H4 (cell line): ENCODE measurements at regions not wholly inside any gene's neighbourhood (a gene's known extent, or its start where the extent isn't known, plus 50 kb on each side); places are given as distances from the start of the nearest gene placed in this dataset.

Experiments
- DNase-seq: peaks from one replicate; pipeline ENCODE4 v3.0.0-alpha.2; 2015; ENCODE audit warnings: low spot score

DNA sequence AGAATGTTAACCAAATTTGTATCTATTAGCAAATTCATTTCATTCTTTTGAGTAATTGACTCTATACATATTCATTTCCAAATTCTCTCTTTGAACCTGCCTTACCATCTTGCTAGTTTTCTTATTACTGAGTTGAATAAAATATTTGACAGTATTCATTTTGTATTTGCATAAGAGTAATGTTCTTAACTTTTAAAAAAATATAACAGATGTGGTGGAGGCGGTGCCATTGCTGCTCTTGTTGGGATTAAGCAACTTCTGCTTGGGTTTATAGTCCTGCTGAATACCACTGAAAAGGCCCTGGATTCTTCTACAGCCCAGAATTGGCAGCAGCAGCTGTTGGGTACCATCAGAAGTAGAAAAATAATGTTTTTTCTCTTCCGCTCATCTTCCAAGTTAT lies 148.9 kb upstream of the PEX5L start:
- no peak for DNase-seq

DNA sequence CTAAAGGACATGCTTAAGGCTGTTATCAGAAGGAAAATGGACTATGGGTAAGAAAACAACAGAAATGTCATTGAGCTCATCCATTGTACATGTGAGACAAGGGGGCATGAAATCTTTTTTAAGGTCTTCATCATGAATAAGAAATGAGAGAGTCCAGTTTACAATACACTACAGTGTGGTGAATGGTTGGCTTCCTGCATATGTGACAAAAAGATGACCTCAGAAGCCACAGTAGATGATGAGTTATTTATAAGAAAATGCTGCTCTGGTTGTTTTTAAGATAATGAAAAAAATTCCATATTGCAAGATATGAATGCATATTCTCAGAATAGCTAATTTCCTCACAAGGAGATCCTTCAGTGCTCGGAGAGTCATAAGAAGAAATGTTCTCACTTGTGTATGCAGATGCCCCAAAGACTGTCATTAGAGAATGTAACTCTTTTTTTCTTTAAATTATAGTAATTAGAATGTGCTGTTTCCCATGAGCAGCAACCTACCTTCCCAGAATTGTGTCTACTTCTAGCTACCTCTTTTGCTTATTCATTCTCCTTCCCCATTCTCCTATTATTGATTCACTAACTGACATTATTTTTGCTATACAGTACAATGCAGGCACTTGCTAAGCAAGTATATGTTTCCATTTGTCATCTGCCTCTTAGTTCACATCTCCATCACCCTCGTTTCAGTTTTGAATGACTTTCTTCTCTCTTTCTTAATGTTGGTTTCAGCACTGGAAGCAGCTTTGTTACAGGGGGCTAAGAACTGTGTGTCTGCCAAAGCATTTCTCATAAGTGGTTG lies 152.0 kb upstream of the PEX5L start:
- DNase-seq, result no peak

GRCh38 chr3:180189310-180189648 lies 152.5 kb upstream of the PEX5L start:
- no peak for DNase-seq

DNA sequence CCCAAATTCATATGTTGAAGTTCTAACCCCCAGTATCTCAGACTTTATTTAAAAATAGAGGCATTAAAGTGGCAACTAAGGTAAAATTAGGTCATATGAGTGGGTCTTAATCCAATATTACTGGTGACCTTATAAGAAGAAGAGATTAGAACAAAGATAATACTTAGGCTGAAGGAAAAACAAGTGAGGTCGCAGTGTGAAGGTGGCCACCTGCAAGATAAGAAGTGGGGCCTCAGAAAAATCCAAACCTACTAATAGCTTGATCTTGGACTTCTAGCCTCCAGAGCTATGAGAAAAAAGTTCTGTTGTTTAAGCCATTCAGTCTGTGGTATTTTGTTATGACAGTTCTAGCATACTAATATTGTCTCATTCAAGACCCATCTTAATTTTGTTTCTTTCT lies 159.9 kb upstream of the PEX5L start:
- DNase-seq, result no peak

GRCh38 chr3:180199417-180199995 lies 162.8 kb upstream of the PEX5L start:
- DNase-seq, result no peak

DNA sequence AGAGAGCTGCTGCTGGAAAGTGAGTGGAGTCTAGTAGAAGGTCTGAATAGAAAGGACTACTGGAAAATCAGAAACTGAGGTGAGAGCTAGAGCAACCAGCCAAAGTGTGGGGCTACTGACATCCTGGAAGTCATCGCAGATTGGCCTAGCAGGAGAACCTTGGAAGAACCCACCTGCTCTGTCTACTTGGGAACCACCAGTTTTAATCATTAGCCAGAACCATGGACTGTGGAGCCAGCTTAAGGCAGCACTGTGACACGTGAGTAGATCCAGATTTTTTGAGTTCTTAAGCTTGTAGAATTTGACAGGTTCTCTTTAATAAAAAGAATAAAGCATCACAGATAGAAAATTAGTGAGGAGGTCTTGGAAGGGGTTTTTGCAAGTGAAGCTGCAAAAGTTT lies 179.1 kb upstream of the PEX5L start:
- DNase-seq, result no peak

GRCh38 chr3:180223268-180223667 lies 186.5 kb upstream of the PEX5L start:
- no peak for DNase-seq

DNA sequence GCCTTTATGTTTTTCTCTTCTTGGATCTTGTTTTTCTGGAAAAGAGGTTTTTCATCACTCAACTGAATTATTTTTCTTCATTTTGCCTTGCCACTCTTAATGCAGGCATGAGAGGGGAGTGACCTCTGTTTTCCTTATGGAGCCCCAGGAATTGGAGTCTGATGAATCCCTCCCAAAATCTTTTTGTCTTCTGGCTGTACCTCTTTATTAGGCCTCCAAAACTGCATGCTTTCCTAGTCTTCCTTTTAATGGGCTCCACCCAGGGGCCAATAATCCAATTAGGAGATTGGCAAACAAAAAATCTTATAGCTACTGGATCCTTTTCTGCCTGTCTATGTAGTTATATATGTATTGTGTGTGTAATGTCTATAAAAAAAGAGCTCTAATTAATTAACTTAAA lies 192.4 kb upstream of the PEX5L start:
- no peak for DNase-seq

DNA sequence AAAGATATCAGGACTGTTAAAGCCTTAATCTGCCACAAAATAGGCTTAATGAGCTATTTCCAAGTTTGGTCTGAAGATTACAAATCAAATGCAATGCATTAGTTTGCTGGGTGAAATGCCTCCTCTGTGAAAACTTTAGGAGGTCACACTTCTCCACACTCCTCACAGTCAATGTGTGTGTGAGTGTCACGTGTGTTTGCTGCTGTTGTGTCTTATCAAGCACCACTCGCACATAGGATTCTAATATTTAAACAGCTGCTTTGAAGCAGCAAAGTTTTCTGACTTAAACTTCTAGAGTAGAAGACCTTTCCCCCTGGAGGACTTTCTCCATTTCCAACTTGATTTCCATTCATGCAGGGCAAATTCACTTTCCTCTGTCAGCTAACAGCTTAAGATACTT lies 203.2 kb upstream of the PEX5L start:
- DNase-seq, result no peak

DNA sequence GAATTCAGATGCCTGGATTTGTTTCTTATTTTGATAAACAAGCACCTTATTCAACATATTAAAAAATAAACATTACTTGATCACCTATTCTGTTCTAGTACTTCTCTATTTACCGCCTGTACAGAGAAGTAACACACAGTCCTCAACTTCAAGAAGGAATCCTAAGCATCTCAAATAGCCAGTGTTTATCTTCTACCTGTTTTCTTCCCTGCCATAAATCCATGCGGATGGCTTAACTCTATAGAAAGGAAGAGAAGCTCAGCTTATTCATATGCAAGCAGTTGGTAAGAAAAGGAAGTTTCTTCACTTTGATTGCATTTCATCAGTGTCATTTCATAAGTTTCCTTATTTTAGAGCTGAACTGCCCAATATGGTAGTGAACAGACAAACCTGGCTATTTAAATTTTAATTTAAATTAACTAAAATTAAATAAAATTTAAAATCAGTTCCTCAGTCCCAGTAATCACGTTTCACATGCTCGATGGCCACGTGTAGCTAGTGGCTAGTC lies 210.0 kb upstream of the PEX5L start:
- DNase-seq, result no peak

- DNase-seq, result peak; percentile 57
Observed at GRCh38 chr3:180250172-180250571, 213.4 kb upstream of the PEX5L start.

DNA sequence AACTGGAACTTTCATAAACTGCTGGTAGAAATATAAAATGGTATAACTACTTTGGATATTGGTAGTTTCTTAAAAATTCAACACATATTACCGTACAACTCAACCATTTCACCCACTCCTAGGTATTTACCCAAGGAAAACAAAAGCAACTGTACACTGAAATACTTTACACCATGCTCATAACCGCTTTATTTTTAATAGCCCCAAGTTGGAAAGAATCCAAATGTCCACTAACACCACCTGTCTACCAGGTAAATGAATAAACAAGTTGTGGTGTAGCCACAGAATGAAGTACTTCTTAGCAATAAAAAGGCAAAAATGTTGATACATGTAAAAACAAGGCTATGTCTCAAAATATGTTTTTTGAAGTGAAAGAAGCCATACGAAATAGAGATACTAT lies 215.9 kb upstream of the PEX5L start:
- DNase-seq, result no peak

DNA sequence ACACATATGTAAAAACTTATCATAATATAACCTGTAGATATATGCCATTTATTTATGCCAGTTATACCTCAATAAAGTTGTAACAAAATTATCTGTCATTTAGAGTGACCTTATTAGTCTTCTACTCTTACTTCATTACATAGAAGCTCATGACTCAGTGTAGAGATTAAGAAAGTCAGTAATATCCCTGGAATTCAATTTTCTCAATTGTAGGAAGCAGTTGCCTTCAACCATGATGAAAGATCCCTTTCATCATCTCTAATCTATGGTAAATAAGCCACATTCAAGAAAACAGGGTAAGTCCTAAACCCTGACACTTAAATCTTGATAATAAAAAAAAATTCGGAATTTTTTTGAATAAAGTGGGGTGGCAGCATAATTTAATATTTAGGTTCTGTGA lies 216.5 kb upstream of the PEX5L start:
- no peak for DNase-seq

- DNase-seq, result no peak
Observed at GRCh38 chr3:180264479-180264878, 227.7 kb upstream of the PEX5L start.

GRCh38 chr3:180265551-180265950 lies 228.8 kb upstream of the PEX5L start:
- no peak for DNase-seq

GRCh38 chr3:180267202-180267843 lies 230.6 kb upstream of the PEX5L start:
- DNase-seq, result no peak

DNA sequence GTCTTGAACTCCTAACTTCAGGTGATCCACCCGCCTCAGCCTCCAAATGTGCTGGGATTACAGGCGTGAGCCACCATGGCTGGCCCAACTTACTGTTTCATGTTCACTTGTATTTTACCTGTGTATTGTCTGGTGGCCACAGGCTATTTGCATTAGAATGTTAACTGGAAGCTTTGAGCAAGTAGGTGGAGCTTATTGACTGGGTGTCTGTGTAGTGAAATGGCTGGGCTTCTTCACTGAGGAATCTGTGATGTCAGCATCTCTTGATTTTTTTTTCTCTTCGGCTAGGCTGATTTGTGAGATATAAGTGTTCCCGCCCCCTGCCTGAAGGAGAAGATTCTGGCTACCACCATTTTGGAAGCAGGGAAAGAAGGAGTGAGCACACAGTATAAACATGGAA lies 237.8 kb upstream of the PEX5L start:
- no peak for DNase-seq

DNA sequence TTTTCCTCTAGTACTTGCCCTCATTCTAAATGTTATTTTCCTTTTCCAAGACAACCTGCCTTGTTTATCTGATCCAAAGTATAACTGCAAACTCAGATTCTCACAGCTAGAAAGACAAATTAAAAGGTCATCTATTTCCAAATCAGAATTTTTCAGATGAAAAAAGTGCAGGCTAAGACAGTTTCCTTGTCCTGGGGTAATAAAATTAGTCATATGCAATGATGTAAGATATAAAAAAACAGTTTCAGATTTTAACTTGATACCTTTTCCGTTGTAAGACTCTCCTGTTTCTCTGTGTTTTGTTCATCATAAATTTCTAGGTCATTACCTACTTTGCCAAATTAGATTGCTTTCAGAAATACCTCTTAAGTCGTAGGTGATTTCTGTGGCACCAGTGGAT lies 238.4 kb upstream of the PEX5L start:
- no peak for DNase-seq

GRCh38 chr3:180277041-180277440 lies 240.3 kb upstream of the PEX5L start:
- peak; percentile 44 for DNase-seq

DNA sequence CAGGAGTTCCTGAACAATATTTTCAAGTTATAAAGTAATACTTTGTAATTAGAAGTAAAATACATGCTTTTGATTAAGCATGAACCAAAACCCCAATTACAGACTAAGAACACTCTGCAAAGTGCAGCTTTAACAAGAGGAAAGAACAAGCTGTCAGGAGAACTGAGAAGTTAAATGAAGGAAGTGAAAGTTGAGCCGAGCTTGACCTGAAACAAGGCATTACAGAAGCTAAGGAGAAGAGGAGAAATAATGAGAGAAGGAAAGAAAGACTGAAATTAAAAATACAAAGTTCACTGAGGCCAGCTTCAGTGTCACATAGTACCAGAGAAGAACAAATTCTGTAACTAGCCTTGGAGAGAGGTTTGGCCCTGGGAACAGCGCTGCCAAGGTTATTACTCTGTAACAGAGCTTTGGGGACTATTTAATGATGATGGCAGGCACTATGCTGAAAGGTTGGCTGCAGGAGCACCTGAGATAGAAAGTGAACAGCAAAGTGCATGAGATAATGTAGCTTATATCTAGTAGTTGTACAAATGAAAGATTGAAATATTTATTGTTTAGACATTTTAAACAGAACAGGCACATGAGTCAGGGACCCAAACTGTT lies 241.9 kb upstream of the PEX5L start:
- DNase-seq, result no peak

GRCh38 chr3:180280555-180280954 lies 243.8 kb upstream of the PEX5L start:
- no peak for DNase-seq

GRCh38 chr3:180282386-180282785 lies 245.6 kb upstream of the PEX5L start:
- no peak for DNase-seq

DNA sequence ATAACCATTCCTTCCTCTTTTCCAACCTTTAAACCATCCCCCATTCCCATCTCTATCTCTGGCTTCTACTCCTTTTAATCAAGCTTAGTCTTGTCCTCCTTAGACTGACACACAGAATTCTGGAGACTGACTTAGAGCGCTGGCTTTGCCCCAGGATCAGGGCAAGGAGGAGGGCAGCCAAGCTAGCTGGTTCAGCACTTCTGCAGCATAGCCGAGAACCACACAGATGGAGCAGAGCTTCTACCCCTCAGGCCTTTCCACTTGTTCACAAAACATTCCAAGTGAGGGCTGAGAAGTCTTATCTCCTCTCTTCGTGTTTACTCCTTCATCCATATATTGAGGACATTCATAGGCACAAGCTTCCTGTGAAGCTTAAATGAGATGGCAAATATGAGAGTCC lies 246.5 kb upstream of the PEX5L start:
- no peak for DNase-seq
